B cell (primary cell): ENCODE measurements at regions not wholly inside any gene's neighbourhood (a gene's known extent, or its start where the extent isn't known, plus 50 kb on each side); places are given as distances from the start of the nearest gene placed in this dataset.

ENCODE experiments used
- EZH2 ChIP-seq: IDR thresholded peaks from 2 replicates; pipeline ENCODE4 v1.6.1; 2012; ENCODE audit warnings: borderline replicate concordance, low read depth, mild to moderate bottlenecking, moderate library complexity, low read length; ENCODE audit not compliant: insufficient read depth, poor library complexity, severe bottlenecking
- TF ChIP-seq, protein P1 (sequence below): fragments of 200-600 bp; IDR thresholded peaks from one replicate; pipeline ENCODE4 v1.8.0; 2022; ENCODE audit warnings: antibody characterized with exemption, mild to moderate bottlenecking

DNA sequence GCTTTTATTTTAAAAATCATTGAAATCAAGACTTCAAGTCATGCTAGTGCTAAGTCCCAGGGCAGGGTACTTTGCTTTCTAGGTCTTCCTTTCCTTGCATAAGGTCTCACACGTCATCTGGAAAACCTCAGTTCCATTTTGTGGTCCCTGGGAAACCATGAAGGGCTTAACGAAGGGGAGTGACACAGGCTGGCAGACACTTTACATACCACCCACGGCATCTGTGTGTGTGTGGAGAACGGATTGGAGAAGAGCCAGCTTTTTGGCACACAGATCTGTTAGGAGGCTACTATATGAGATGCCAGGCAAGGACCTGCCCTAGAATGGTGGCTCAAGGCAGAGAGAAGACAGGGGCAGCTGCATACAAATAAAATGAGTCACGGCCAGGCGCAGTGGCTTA lies 107.5 kb upstream of the NSMCE3 start:
- no peak for TF ChIP-seq EZH2
- TF ChIP-seq, protein P1, sequence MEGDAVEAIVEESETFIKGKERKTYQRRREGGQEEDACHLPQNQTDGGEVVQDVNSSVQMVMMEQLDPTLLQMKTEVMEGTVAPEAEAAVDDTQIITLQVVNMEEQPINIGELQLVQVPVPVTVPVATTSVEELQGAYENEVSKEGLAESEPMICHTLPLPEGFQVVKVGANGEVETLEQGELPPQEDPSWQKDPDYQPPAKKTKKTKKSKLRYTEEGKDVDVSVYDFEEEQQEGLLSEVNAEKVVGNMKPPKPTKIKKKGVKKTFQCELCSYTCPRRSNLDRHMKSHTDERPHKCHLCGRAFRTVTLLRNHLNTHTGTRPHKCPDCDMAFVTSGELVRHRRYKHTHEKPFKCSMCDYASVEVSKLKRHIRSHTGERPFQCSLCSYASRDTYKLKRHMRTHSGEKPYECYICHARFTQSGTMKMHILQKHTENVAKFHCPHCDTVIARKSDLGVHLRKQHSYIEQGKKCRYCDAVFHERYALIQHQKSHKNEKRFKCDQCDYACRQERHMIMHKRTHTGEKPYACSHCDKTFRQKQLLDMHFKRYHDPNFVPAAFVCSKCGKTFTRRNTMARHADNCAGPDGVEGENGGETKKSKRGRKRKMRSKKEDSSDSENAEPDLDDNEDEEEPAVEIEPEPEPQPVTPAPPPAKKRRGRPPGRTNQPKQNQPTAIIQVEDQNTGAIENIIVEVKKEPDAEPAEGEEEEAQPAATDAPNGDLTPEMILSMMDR = no peak
